ENCODE measurements at regions not wholly inside any gene's neighbourhood (a gene's known extent, or its start where the extent isn't known, plus 50 kb on each side); places are given as distances from the start of the nearest gene placed in this dataset.

DNA sequence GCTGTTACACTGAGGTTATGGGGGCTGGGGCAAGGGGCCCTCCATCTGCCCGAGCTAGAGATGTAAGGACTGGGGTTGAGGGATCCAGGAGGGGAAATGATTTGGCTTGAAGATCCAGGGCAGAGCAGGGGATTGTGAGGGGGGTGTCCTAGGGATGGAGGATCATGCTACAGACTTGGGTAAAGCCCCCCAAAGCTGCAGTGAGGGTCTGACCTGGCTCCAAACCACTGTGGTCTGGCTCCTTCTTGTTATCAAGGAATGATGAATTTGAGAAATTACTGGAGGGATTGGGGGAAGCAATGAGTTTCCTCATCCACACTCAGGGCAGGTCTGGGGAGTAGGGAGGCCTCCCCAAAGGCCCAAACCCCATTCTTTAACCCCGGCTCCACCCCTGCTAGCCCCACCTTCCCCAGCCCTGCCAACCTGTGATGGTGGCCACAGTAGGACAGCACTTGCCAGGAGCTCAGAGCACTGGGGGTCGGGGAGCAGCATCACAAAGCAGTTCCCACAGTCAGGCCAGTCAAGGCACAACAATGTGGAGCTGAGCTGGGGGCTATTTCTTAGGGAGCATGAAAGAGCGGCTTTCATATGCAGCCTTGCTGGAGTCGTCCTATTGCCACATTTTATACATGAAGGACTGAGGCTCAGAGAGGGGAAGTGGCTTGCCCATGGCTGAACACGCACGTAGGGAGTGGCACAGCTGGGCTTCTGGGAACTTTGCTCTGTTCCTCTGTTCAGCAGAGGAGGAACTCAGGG is 165.5 kb downstream of the EFNB1 start:
- no peak for DNase-seq (ENCODE audit: low read depth)
- no peak overlapping the region for H3K4me3 ChIP-seq (ENCODE audit: low read depth, low read length)
- TF ChIP-seq, protein P1, sequence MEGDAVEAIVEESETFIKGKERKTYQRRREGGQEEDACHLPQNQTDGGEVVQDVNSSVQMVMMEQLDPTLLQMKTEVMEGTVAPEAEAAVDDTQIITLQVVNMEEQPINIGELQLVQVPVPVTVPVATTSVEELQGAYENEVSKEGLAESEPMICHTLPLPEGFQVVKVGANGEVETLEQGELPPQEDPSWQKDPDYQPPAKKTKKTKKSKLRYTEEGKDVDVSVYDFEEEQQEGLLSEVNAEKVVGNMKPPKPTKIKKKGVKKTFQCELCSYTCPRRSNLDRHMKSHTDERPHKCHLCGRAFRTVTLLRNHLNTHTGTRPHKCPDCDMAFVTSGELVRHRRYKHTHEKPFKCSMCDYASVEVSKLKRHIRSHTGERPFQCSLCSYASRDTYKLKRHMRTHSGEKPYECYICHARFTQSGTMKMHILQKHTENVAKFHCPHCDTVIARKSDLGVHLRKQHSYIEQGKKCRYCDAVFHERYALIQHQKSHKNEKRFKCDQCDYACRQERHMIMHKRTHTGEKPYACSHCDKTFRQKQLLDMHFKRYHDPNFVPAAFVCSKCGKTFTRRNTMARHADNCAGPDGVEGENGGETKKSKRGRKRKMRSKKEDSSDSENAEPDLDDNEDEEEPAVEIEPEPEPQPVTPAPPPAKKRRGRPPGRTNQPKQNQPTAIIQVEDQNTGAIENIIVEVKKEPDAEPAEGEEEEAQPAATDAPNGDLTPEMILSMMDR (conservative IDR thresholded peaks at IDR 0.05; ENCODE audit: low read depth, low read length): no peak

DNA sequence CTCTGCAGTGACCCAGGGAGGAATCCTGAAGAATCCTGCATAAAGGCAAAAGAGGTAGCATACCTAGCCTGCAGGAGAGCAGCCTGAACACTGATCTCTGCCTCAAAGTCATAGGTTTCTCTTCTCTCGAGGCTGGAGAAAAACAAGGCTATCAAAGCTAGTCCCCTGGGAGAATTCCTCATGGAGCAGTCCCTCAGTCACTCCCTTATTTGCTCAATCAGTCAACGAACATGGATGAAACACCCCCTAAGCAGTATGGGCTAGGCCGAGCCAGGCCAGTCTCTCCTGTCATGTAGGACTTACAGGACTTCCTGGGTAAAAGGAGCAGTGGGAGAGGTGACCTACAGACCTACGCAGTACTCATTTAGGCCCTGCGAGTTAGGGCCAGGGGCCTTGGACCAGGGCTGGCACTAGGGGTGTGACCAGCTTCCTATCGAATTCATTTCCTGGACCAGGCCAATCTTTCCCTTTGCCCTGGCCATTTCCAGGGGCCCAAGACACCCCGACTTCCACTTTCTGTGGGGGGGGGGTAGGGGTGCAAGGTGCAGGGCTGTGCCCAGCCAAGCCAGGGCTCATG is 164.1 kb downstream of the EFNB1 start:
- H3K4me3 ChIP-seq (ENCODE audit: low read depth, low read length): no peak overlapping the region
- DNase-seq (ENCODE audit: low read depth): no peak
- TF ChIP-seq, protein P1 (conservative IDR thresholded peaks at IDR 0.05; ENCODE audit: low read depth, low read length): no peak

DNA sequence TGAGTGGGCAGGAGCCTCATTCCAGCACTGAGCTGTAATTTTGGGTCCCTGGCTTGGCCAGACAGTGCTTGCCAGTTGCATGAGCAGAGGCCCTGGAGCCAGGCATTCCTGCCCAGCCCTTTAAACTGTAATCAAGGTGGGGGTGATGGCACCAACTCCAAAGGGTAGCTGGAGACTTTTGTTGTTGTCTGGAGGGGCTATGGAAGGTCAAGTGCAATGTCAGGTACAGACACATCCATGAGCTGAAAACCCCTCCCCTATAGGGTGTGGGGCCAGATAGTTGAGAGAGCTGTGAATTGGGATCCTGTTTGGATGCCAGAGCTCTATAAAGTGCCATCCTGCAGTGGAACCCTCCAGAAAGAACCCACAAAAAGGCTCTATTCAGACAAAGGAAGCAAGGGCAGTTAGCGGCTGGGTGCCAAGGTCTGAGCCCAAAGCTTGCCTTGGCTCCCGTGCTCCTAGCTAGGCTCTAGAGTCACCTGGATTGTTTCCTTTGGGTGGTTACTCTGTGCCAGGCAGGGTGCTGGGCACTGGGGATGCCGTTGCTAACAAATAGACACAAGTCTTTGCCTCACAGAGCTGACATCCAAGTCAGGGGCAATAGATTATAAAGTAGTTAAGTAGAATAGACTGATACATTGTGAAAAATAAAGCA is 163.0 kb downstream of the EFNB1 start:
- no peak for DNase-seq (ENCODE audit: low read depth)
- no peak overlapping the region for H3K4me3 ChIP-seq (ENCODE audit: low read depth, low read length)
- TF ChIP-seq, protein P1 (conservative IDR thresholded peaks at IDR 0.05; ENCODE audit: low read depth, low read length): no peak

DNA sequence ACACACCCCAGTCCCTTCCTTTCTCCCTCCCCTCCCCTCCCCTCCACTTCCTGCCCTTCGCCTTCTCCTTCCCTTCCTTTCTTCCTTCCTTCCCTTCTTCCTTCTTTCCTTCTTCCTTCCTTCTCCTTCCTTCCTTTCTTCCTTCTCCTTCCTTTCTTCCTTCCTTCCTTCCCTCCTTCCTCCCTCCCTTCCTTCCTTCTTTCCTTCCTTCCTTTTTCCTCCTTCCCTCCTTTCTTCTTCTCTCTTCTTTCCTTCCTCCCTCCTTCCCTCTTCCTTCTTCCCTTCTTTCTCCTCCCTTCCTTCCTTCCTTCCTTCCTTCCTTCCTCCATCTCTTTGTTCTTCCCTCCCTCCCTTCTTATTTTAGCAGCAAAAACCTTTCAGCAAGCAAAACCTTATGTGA is 162.1 kb downstream of the EFNB1 start:
- no peak overlapping the region for H3K4me3 ChIP-seq (ENCODE audit: low read depth, low read length)
- TF ChIP-seq, protein P1 (conservative IDR thresholded peaks at IDR 0.05; ENCODE audit: low read depth, low read length): no peak
- no peak for DNase-seq (ENCODE audit: low read depth)

DNA sequence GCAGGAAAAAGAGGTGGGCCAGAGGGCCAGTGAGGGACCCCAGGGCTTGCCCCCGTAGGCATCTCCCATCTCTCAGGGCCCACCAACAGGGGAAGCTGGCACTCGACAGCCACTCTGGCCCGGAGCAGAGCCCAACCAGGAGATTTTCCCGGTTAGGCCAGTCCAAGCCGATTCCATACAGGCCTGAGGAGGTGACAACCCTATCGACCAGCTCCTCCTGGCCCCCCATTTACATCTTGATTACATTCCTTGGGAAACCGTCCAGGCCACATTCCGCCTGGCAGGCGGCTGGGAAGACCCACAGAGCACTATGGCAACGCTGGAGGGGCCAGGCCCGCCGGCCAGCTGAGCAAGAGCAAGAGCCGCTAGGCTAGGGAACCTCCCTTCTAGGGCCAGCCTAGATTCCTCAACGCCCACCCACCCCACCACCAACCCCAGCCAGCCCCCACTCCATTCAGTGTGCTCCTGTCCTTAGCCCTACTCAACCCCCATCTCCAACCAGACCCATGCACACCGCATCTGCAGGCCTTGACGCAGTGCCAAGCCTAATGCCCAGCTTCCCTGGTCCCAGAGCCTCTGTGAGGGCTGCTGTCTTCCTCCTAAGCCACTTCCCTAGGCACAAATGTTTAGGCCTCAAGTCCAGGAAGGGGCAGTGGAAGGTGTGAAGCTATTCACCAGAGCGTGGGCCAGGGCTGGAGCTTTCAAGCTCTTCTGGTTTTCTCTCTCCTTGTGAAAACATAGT is 161.2 kb downstream of the EFNB1 start:
- no peak for DNase-seq (ENCODE audit: low read depth)
- no peak overlapping the region for H3K4me3 ChIP-seq (ENCODE audit: low read depth, low read length)
- TF ChIP-seq, protein P1 (conservative IDR thresholded peaks at IDR 0.05; ENCODE audit: low read depth, low read length): no peak

DNA sequence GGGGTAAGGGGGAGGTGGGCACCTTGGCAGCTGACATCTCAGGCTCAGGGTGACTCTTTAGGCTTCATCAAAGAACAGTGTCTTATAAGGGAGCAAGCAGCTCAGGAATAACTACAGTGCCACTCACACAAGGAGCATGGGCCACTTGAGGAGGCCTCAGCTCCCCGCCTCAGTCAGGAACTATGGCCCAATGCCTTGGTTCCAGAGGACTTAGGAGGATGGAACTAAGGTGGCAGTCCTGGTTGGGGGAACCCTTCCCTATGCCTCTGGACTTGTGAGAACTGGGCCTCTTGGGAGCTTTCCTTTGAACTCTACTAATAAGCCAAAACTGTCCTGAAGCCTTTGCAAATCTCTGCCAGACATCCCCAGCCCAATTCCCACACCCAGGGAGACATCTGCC is 160.6 kb downstream of the EFNB1 start:
- TF ChIP-seq, protein P1 (conservative IDR thresholded peaks at IDR 0.05; ENCODE audit: low read depth, low read length): no peak
- no peak overlapping the region for H3K4me3 ChIP-seq (ENCODE audit: low read depth, low read length)
- no peak for DNase-seq (ENCODE audit: low read depth)
